GM12864 (cell line): ENCODE measurements at regions not wholly inside any gene's neighbourhood (a gene's known extent, or its start where the extent isn't known, plus 50 kb on each side); places are given as distances from the start of the nearest gene placed in this dataset.

Experiments
- DNase-seq: peaks from one replicate; pipeline ENCODE4 v3.0.0-alpha.2; 2011; ENCODE audit warnings: low read depth
- H3K4me3 ChIP-seq: 2 replicates; pipeline ENCODE4 v1.5.1; 2011; ENCODE audit warnings: mild to moderate bottlenecking, low read depth, low read length, control low read depth
- CTCF ChIP-seq: IDR thresholded peaks from 2 replicates; pipeline ENCODE4 v1.5.1; 2011; ENCODE audit warnings: low read depth, mild to moderate bottlenecking, moderate library complexity, low read length, control low read depth, inconsistent platforms; ENCODE audit errors: missing control alignments

- no peak for TF ChIP-seq CTCF
- no peak overlapping the region for H3K4me3 ChIP-seq
- no peak for DNase-seq
These were observed 355.4 kb upstream of the NDST3 start for GRCh38 chr4:117678861-117679260.

- DNase-seq: no peak
- TF ChIP-seq CTCF: no peak
- H3K4me3 ChIP-seq: no peak overlapping the region
These were observed 342.5 kb upstream of the NDST3 start for GRCh38 chr4:117691572-117692351.

GRCh38 chr4:117692538-117692937, 341.7 kb upstream of the NDST3 start:
- DNase-seq: no peak
- no peak for TF ChIP-seq CTCF
- no peak overlapping the region for H3K4me3 ChIP-seq

- H3K4me3 ChIP-seq: no peak overlapping the region
- DNase-seq: no peak
- no peak for TF ChIP-seq CTCF
These were observed 334.7 kb upstream of the NDST3 start for GRCh38 chr4:117699595-117699994.

GRCh38 chr4:117700111-117700892, 334.0 kb upstream of the NDST3 start:
- TF ChIP-seq CTCF: peak; percentile 38
- H3K4me3 ChIP-seq: no peak overlapping the region
- no peak for DNase-seq

- no peak for DNase-seq
- TF ChIP-seq CTCF: no peak
- H3K4me3 ChIP-seq: no peak overlapping the region
These were observed 331.9 kb upstream of the NDST3 start for GRCh38 chr4:117702353-117702752.

- TF ChIP-seq CTCF: no peak
- DNase-seq: no peak
These were observed 329.6 kb upstream of the NDST3 start for GRCh38 chr4:117704721-117705120.

More at GRCh38 chr4:117704721-117705120, 329.6 kb upstream of the NDST3 start:
- H3K4me3 ChIP-seq: no peak overlapping the region
